C4-2B (cell line): ENCODE measurements at regions not wholly inside any gene's neighbourhood (a gene's known extent, or its start where the extent isn't known, plus 50 kb on each side); places are given as distances from the start of the nearest gene placed in this dataset.

Source experiments
- CTCF ChIP-seq: fragments of 450-650 bp; conservative IDR thresholded peaks from 2 replicates; pipeline ENCODE4 v1.5.1; 2017; ENCODE audit warnings: mild to moderate bottlenecking
- ZFX ChIP-seq: fragments of 450-650 bp; IDR thresholded peaks from 2 replicates; pipeline ENCODE4 v1.6.1; 2017

DNA sequence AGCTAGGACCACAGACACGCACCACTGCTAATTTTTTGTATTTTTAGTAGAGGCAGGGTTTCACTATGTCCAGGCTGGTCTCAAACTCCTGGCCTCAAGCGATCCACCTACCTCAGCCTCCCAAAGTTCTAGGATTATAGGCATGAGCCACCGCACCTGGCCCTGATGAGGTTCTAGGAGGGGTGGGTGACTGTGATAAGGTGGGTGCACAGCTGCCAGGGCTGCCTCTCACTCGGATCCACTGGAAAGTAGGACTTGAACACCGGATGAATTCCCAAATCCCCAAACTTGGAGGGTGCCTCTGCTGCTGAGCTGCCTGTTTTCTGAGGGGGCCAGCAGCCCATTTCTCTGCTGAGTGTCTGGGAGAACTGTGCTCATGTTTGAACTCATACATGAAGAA, 68.2 kb upstream of the PARP1 start:
- no peak for TF ChIP-seq CTCF
- TF ChIP-seq ZFX, result no peak
